H1 (cell line): ENCODE measurements at regions not wholly inside any gene's neighbourhood (a gene's known extent, or its start where the extent isn't known, plus 50 kb on each side); places are given as distances from the start of the nearest gene placed in this dataset.
"Not testable (repeated sequence)": the region's sequence is repeated elsewhere in the genome, so short reads cannot be mapped to it uniquely, and the experiment has no call there.

Experiments
- CTCF ChIA-PET: fragments of 300-600 bp; sonication (Branson Sonifier 250); formaldehyde crosslinking; loops from one replicate; lab custom pipeline; 2021; ENCODE audit not compliant: partially characterized antibody; lab: Charles Lee
- POLR2A ChIA-PET: fragments of 300-600 bp; sonication (Branson Sonifier 250); formaldehyde crosslinking; loops from one replicate; lab custom pipeline; 2021; ENCODE audit warnings: inconsistent platforms; ENCODE audit not compliant: partially characterized antibody; lab: Charles Lee
- DNase-seq, 2 experiments: peaks; one replicate each; pipeline versions ENCODE4 v3.0.0 to v3.0.0-alpha.2; 2010 to 2022; ENCODE audit warnings: low spot score in 2 of 2, low read depth in 1 of 2, mixed read lengths in 1 of 2
- FAIRE-seq: peaks from 2 replicates; lab custom pipeline; 2011; peaks lifted over from hg19 to GRCh38; lab: Jason Lieb, UNC
- H2AFZ ChIP-seq: 2 replicates; pipeline ENCODE4 v1.8.1; 2012; ENCODE audit warnings: low read length, inconsistent platforms
- H2AK5ac ChIP-seq: 2 replicates; pipeline ENCODE4 v1.6.1; 2013; ENCODE audit warnings: low read depth, low read length
- H2BK120ac ChIP-seq: replicated peaks from 2 replicates; pipeline ENCODE3; 2013; ENCODE audit warnings: low read depth, low read length, inconsistent platforms
- H2BK12ac ChIP-seq: 2 replicates; pipeline ENCODE4 v1.6.1; 2013; ENCODE audit warnings: low read depth, low read length
- H2BK15ac ChIP-seq: 2 replicates; pipeline ENCODE4 v1.6.1; 2013; ENCODE audit warnings: low read length
- H2BK20ac ChIP-seq: 2 replicates; pipeline ENCODE4 v1.6.1; 2013; ENCODE audit warnings: low read length
- H2BK5ac ChIP-seq: 2 replicates; pipeline ENCODE4 v1.6.1; 2013; ENCODE audit warnings: low read depth, low read length
- H3K14ac ChIP-seq: 2 replicates; pipeline ENCODE4 v1.6.1; 2013; ENCODE audit warnings: inconsistent platforms; ENCODE audit not compliant: insufficient read length
- H3K18ac ChIP-seq: 2 replicates; pipeline ENCODE4 v1.6.1; 2013; ENCODE audit warnings: low read length; ENCODE audit errors: extremely low read depth
- H3K23ac ChIP-seq: 2 replicates; pipeline ENCODE4 v1.6.1; 2013; ENCODE audit warnings: inconsistent platforms; ENCODE audit not compliant: insufficient read length
- H3K23me2 ChIP-seq: 2 replicates; pipeline ENCODE4 v1.6.1; 2013; ENCODE audit warnings: low read depth, low read length
- H3K27ac ChIP-seq: 2 replicates; pipeline ENCODE4 v1.6.1; 2011; ENCODE audit warnings: low read depth, low read length, inconsistent platforms
- H3K27me3 ChIP-seq, 4 experiments: replicated peaks in 1 of 4; 1 replicate in 1 of 4; 2 replicates in 3 of 4; pipeline versions ENCODE4 v1.6.1 to v1.8.1; 2011 to 2013; ENCODE audit warnings: low read length in 3 of 4, mild to moderate bottlenecking in 3 of 4, inconsistent platforms in 2 of 4, mixed read lengths in 2 of 4, moderate library complexity in 1 of 4; ENCODE audit not compliant: control insufficient read depth in 3 of 4, insufficient read depth in 3 of 4; ENCODE audit errors: extremely low read depth in 1 of 4
- H3K36me3 ChIP-seq, 4 experiments: 2 replicates each; pipeline versions ENCODE4 v1.6.1 to v1.8.1; 2011 to 2013; ENCODE audit warnings: mild to moderate bottlenecking in 4 of 4, low read length in 3 of 4, moderate library complexity in 2 of 4, control low read depth in 1 of 4, inconsistent platforms in 1 of 4; ENCODE audit not compliant: insufficient read depth in 4 of 4, control insufficient read depth in 2 of 4
- H3K4ac ChIP-seq: replicated peaks from 2 replicates; pipeline ENCODE3; 2013; ENCODE audit warnings: low read length, low read depth, mixed read lengths, inconsistent platforms; ENCODE audit not compliant: insufficient read length
- H3K4me1 ChIP-seq, 4 experiments: replicated peaks in 1 of 4; 1 replicate in 1 of 4; 2 replicates in 3 of 4; pipeline versions ENCODE4 v1.6.1 to v1.8.1; 2011 to 2013; ENCODE audit warnings: low read length in 3 of 4, inconsistent platforms in 2 of 4, mixed read lengths in 1 of 4; ENCODE audit not compliant: insufficient read depth in 4 of 4, control insufficient read depth in 3 of 4
- H3K4me2 ChIP-seq, 2 experiments: 2 replicates each; pipeline versions ENCODE4 v1.6.1 to v1.8.1; 2011 to 2013; ENCODE audit warnings: low read depth in 2 of 2, low read length in 2 of 2, control low read depth in 1 of 2, inconsistent platforms in 1 of 2, mild to moderate bottlenecking in 1 of 2; ENCODE audit not compliant: insufficient read depth in 1 of 2
- H3K4me3 ChIP-seq, 4 experiments: fragments of 200-600, 300-600 bp in 1 of 4; sonication (generic), shearing (Covaris generic), sonication (Bioruptor Twin) in 1 of 4; 2 replicates each; pipeline versions ENCODE4 v1.5.1 to v1.8.1; 2011 to 2016; ENCODE audit warnings: low read length in 4 of 4, low read depth in 3 of 4, control low read depth in 2 of 4, inconsistent platforms in 2 of 4, mild to moderate bottlenecking in 2 of 4, mixed read lengths in 1 of 4, moderate library complexity in 1 of 4; ENCODE audit not compliant: insufficient read depth in 2 of 4; ENCODE audit errors: extremely low read depth in 1 of 4
- H3K56ac ChIP-seq: replicated peaks from 2 replicates; pipeline ENCODE3; 2013; ENCODE audit warnings: low read depth, mild to moderate bottlenecking, mixed read lengths, low read length, inconsistent platforms; ENCODE audit not compliant: insufficient read length
- H3K79me1 ChIP-seq: 2 replicates; pipeline ENCODE4 v1.6.1; 2013; ENCODE audit warnings: low read depth, low read length, control low read depth
- H3K79me2 ChIP-seq, 2 experiments: 2 replicates each; pipeline versions ENCODE4 v1.6.1 to v1.8.1; 2012 to 2013; ENCODE audit warnings: low read length in 2 of 2, mild to moderate bottlenecking in 2 of 2, inconsistent platforms in 1 of 2; ENCODE audit not compliant: insufficient read depth in 2 of 2, control insufficient read depth in 1 of 2
- H3K9ac ChIP-seq, 4 experiments: replicated peaks in 1 of 4; 1 replicate in 1 of 4; 2 replicates in 3 of 4; pipeline versions ENCODE4 v1.6.1 to v1.8.1; 2011 to 2013; ENCODE audit warnings: low read depth in 3 of 4, low read length in 3 of 4, control low read depth in 2 of 4, mild to moderate bottlenecking in 2 of 4, moderate library complexity in 2 of 4, inconsistent platforms in 1 of 4; ENCODE audit errors: extremely low read depth in 1 of 4
- H3K9me3 ChIP-seq, 2 experiments: 2 replicates each; pipeline versions ENCODE4 v1.6.1 to v1.8.1; 2012 to 2013; ENCODE audit warnings: mild to moderate bottlenecking in 2 of 2, moderate library complexity in 2 of 2, control low read depth in 1 of 2, inconsistent platforms in 1 of 2, low read depth in 1 of 2, low read length in 1 of 2, mixed read lengths in 1 of 2; ENCODE audit not compliant: insufficient read depth in 2 of 2
- H4K20me1 ChIP-seq, 2 experiments: replicated peaks in 1 of 2; 2 replicates each; pipeline versions ENCODE3 to v1.8.1; 2011 to 2013; ENCODE audit warnings: inconsistent platforms in 2 of 2, low read length in 2 of 2, mild to moderate bottlenecking in 1 of 2; ENCODE audit not compliant: insufficient read depth in 2 of 2, control insufficient read depth in 1 of 2
- H4K5ac ChIP-seq: 2 replicates; pipeline ENCODE4 v1.6.1; 2013; ENCODE audit warnings: low read length, low read depth, mixed read lengths, inconsistent platforms; ENCODE audit not compliant: insufficient read length
- H4K8ac ChIP-seq: 2 replicates; pipeline ENCODE4 v1.8.0; 2013; ENCODE audit warnings: mild to moderate bottlenecking, moderate library complexity, low read length, inconsistent platforms; ENCODE audit not compliant: insufficient read depth; ENCODE audit errors: extremely low read depth
- H4K91ac ChIP-seq: replicated peaks from 2 replicates; pipeline ENCODE3; 2013; ENCODE audit warnings: low read length, mixed read lengths, inconsistent platforms; ENCODE audit not compliant: insufficient read length
- WGBS, 2 experiments: shearing (Covaris generic) in 1 of 2; methylation state at CpG; one replicate each; pipeline versions ENCODE4 v1.1.6 to v1.1.7; 2013 to 2015; ENCODE audit warnings: low lambda C conversion rate in 2 of 2, mixed read lengths in 2 of 2, inconsistent platforms in 1 of 2, low coverage in 1 of 2, missing lambda C conversion rate in 1 of 2; ENCODE audit not compliant: insufficient replicate concordance in 2 of 2, insufficient coverage in 1 of 2, insufficient read length in 1 of 2; ENCODE audit errors: extremely low coverage in 1 of 2, missing lambda C conversion rate in 1 of 2; 5-methylcytosine and 5-hydroxymethylcytosine counted together

- H2BK5ac ChIP-seq, H3K4me1 ChIP-seq, H4K20me1 ChIP-seq, H3K9ac ChIP-seq, H2BK15ac ChIP-seq, H3K18ac ChIP-seq, H3K23ac ChIP-seq, H2BK20ac ChIP-seq, H3K36me3 ChIP-seq, H3K79me2 ChIP-seq, H3K9me3 ChIP-seq, FAIRE-seq, H3K23me2 ChIP-seq, H3K4ac ChIP-seq, H3K79me1 ChIP-seq, H2BK120ac ChIP-seq, H3K27me3 ChIP-seq, H4K91ac ChIP-seq, DNase-seq, H3K4me2 ChIP-seq, H2AK5ac ChIP-seq, H3K27ac ChIP-seq, H3K56ac ChIP-seq, H2BK12ac ChIP-seq, H2AFZ ChIP-seq, H4K8ac ChIP-seq, H4K5ac ChIP-seq, H3K4me3 ChIP-seq, POLR2A ChIA-PET, H3K14ac ChIP-seq: not testable (repeated sequence)
- CTCF ChIA-PET = interaction anchor here (0.6 kb wide), 1 partner anchor 13 kb away, joined by 3 read pairs; no protein-coding TSS in a partner anchor
- 98% methylated on average over 5 of the region's 5 CpGs; no CpG with 5 or more reads in 1 of the 2 experiments for WGBS, 2 experiments
Observed at GRCh38 chr21:27338007-27338406, 371.1 kb upstream of the ADAMTS5 start.
